ENCODE measurements at regions not wholly inside any gene's neighbourhood (a gene's known extent, or its start where the extent isn't known, plus 50 kb on each side); places are given as distances from the start of the nearest gene placed in this dataset.

GRCh38 chr12:92089559-92089958 lies 56.1 kb downstream of the BTG1 start:
- H3K4me2 ChIP-seq, result no peak overlapping the region
- peaks cover 6% of the 10 kb centered on the region; the same call in 1 of the 2 replicates for H3F3A ChIP-seq (ENCODE audit: insufficient read depth, low read depth)
- H3K4me3 ChIP-seq, result no peak overlapping the region
- peaks cover 3% of the 10 kb centered on the region; the same call in 1 of the 2 replicates for H3K4me1 ChIP-seq (replicated peaks; ENCODE audit: insufficient read depth)
- H3K79me2 ChIP-seq (ENCODE audit: low read depth), result no peaks in the 10 kb centered on the region
- POLR2A ChIA-PET (ENCODE audit: unreplicated experiment), result no interaction called here
- H3K27ac ChIP-seq, result no peak overlapping the region
- intact Hi-C loops (cut with micrococcal nuclease; ENCODE audit: unreplicated experiment), result no loop called here
- no TSS peak for BruUV-seq (replicated peaks)
- no peaks in the 10 kb centered on the region for H3K36me3 ChIP-seq (ENCODE audit: low read depth)
- TF ChIP-seq EZH2 (IDR thresholded peaks at IDR 0.05; ENCODE audit: low read depth) (no peak), CTCF (conservative IDR thresholded peaks at IDR 0.05) (no peak)
- H3K9me2 ChIP-seq (ENCODE audit: insufficient read depth), result no peaks in the 10 kb centered on the region; the same call in 1 of the 2 replicates
- no peak overlapping the region for H2AFZ ChIP-seq
- 0 out of 2 replicates have a peak, but pooled peaks cover 2% of the 10 kb centered on the region for H3K9me3 ChIP-seq (ENCODE audit: insufficient read depth, low read depth)
- DNase-seq, result no peak
- no peaks in the 10 kb centered on the region for H3K27me3 ChIP-seq (ENCODE audit: insufficient read depth, low read depth)
- no peaks in the 10 kb centered on the region for H4K20me1 ChIP-seq (ENCODE audit: insufficient read depth)
- CTCF ChIA-PET, result no interaction called here

GRCh38 chr12:92088805-92089204 lies 56.8 kb downstream of the BTG1 start:
- H2AFZ ChIP-seq, result no peak overlapping the region
- no peaks in the 10 kb centered on the region for H3K27me3 ChIP-seq (ENCODE audit: insufficient read depth, low read depth)
- no peaks in the 10 kb centered on the region for H3K9me2 ChIP-seq (ENCODE audit: insufficient read depth)
- no peak overlapping the region for H3K4me3 ChIP-seq
- 0 out of 2 replicates have a peak, but pooled peaks cover 2% of the 10 kb centered on the region for H3K9me3 ChIP-seq (ENCODE audit: insufficient read depth, low read depth)
- peaks cover 6% of the 10 kb centered on the region; the same call in 1 of the 2 replicates for H3F3A ChIP-seq (ENCODE audit: insufficient read depth, low read depth)
- H4K20me1 ChIP-seq (ENCODE audit: insufficient read depth), result no peaks in the 10 kb centered on the region
- intact Hi-C loops (cut with micrococcal nuclease; ENCODE audit: unreplicated experiment), result no loop called here
- no peaks in the 10 kb centered on the region for H3K79me2 ChIP-seq (ENCODE audit: low read depth)
- H3K36me3 ChIP-seq (ENCODE audit: low read depth), result no peaks in the 10 kb centered on the region
- H3K27ac ChIP-seq, result no peak overlapping the region
- no peak overlapping the region for H3K4me2 ChIP-seq
- ChIA-PET CTCF (no interaction called here), POLR2A (ENCODE audit: unreplicated experiment) (interaction anchor here (0.6 kb wide), 1 partner anchor 8 kb away, joined by 10 read pairs; no protein-coding TSS in a partner anchor)
- no peak for DNase-seq
- TF ChIP-seq EZH2 (IDR thresholded peaks at IDR 0.05; ENCODE audit: low read depth), result no peak
- TF ChIP-seq CTCF (conservative IDR thresholded peaks at IDR 0.05), result no peak
- BruUV-seq (replicated peaks), result no TSS peak
- peaks cover 3% of the 10 kb centered on the region; the same call in 1 of the 2 replicates for H3K4me1 ChIP-seq (replicated peaks; ENCODE audit: insufficient read depth)

GRCh38 chr12:92085736-92086040 lies 60.0 kb downstream of the BTG1 start:
- CTCF ChIA-PET, result no interaction called here

More at GRCh38 chr12:92085736-92086040, 60.0 kb downstream of the BTG1 start:
- Histone ChIP-seq H3K9me2 (ENCODE audit: insufficient read depth) (no peaks in the 10 kb centered on the region), H3K9me3 (ENCODE audit: insufficient read depth, low read depth) (no peaks in the 10 kb centered on the region), H4K20me1 (ENCODE audit: insufficient read depth) (no peaks in the 10 kb centered on the region), H3K36me3 (ENCODE audit: low read depth) (no peaks in the 10 kb centered on the region), H3K4me2 (no peak overlapping the region), H3K27me3 (ENCODE audit: insufficient read depth, low read depth) (no peaks in the 10 kb centered on the region), H3K27ac (no peak overlapping the region), H2AFZ (no peak overlapping the region), H3K4me1 (replicated peaks; ENCODE audit: insufficient read depth) (peaks cover 16% of the 10 kb centered on the region), H3K79me2 (ENCODE audit: low read depth) (no peaks in the 10 kb centered on the region), H3K4me3 (no peak overlapping the region), H3F3A (ENCODE audit: insufficient read depth, low read depth) (peaks cover 14% of the 10 kb centered on the region)
- DNase-seq, result no peak
- TF ChIP-seq EZH2 (IDR thresholded peaks at IDR 0.05; ENCODE audit: low read depth) (no peak), CTCF (conservative IDR thresholded peaks at IDR 0.05) (no peak)
- POLR2A ChIA-PET (ENCODE audit: unreplicated experiment), result no interaction called here
- BruUV-seq (replicated peaks), result no TSS peak
- intact Hi-C loops (cut with micrococcal nuclease; ENCODE audit: unreplicated experiment), result no loop called here

Data from PC-9 (cell line).